ENCODE measurements at regions not wholly inside any gene's neighbourhood (a gene's known extent, or its start where the extent isn't known, plus 50 kb on each side); places are given as distances from the start of the nearest gene placed in this dataset.

DNA sequence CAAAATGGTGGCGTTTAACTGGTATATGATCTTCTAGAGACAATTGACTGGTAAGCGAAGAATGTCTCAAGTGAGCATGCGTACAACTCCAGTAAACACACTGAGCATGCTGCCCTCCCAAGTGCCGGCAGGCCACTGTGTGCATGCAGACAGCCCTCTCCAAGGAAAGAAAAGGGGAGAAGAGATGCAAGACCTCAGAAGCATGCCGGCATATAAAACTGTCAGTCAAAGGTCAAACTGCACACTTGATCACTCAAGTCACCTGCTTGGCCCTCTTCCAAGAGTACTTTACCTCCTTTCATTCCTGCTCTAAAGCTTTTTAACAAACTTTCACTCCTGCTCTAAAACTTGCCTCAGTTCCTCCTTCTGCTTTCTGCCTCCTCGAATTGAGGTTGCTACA, 910.2 kb downstream of the TAF11L14 start:
- no peak overlapping the region for H3K4me3 ChIP-seq (ENCODE audit: low read depth, low read length)
- no peak for TF ChIP-seq CTCF (IDR thresholded peaks at IDR 0.05; ENCODE audit: insufficient read depth, low read length)
- DNase-seq (ENCODE audit: low read depth), result no peak

DNA sequence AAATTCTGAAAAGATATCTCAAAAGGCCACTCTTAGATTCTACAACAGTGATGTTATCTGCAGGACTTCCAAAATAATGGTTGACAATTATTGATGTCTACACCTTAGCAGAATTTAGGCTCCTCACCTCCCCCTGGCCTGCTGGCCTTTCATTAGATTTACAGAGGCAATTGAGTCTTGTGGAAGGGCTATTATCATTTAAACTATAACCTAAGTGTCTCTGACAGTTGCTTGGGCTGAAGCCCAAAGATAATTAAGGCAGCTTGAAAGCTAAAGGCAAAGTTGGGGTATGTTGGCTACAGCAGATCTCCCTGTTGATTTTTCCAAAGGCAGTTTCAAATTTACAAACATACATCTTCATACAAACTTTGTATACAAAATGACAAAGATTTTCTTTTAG, 912.3 kb downstream of the TAF11L14 start:
- TF ChIP-seq CTCF (IDR thresholded peaks at IDR 0.05; ENCODE audit: insufficient read depth, low read length), result no peak
- DNase-seq (ENCODE audit: low read depth), result no peak

GRCh38 chr5:18551716-18552115, 917.5 kb downstream of the TAF11L14 start:
- TF ChIP-seq CTCF (IDR thresholded peaks at IDR 0.05; ENCODE audit: insufficient read depth, low read length), result no peak
- no peak overlapping the region for H3K4me3 ChIP-seq (ENCODE audit: low read depth, low read length)
- DNase-seq (ENCODE audit: low read depth), result no peak

More for the DNA sequence above, 912.3 kb downstream of the TAF11L14 start:
- no peak overlapping the region for H3K4me3 ChIP-seq (ENCODE audit: low read depth, low read length)

DNA sequence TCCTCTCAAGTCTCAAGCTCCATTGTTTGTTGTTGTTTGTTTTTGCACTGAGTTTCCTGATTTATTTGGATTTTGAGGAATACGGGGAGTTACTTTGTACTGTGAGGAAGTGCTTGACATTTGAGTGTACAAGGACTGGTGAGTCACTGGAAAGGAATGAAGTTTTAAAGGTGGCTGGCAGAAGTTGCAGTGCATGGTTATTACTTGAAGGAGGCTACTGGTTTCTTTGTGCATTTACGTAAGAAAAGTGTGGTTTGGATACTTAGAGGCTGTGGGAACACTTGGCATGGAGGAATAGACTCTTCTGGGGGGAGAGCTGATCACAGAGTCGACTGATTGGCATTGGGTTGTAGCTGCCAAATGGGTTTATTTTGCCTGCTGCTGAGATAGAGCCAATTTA, 919.0 kb downstream of the TAF11L14 start:
- DNase-seq (ENCODE audit: low read depth), result no peak
- TF ChIP-seq CTCF (IDR thresholded peaks at IDR 0.05; ENCODE audit: insufficient read depth, low read length), result no peak
- H3K4me3 ChIP-seq (ENCODE audit: low read depth, low read length), result no peak overlapping the region

GRCh38 chr5:18560602-18561001, 926.3 kb downstream of the TAF11L14 start:
- TF ChIP-seq CTCF (IDR thresholded peaks at IDR 0.05; ENCODE audit: insufficient read depth, low read length), result no peak
- no peak for DNase-seq (ENCODE audit: low read depth)
- no peak overlapping the region for H3K4me3 ChIP-seq (ENCODE audit: low read depth, low read length)

GRCh38 chr5:18563853-18564252, 929.6 kb downstream of the TAF11L14 start:
- TF ChIP-seq CTCF (IDR thresholded peaks at IDR 0.05; ENCODE audit: insufficient read depth, low read length), result no peak
- DNase-seq (ENCODE audit: low read depth), result no peak
- no peak overlapping the region for H3K4me3 ChIP-seq (ENCODE audit: low read depth, low read length)

DNA sequence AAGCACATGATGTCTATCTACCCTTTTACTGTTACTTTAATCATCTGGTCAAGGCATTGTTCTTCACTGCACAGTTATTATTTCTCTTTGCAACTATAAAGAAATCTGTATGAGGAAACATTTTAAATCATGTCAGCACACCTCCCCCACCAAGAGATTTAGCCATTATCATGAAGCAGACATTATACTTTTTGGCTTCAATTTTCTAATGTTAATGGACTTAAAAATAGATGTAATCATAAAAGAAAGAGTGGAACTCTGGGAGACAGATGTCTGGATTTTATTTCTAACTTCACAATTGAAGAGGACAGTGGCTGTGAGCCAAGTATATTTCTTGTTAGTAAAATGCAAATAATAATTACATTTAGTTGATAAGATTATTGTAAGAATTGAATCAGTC, 932.4 kb downstream of the TAF11L14 start:
- DNase-seq (ENCODE audit: low read depth), result no peak
- no peak for TF ChIP-seq CTCF (IDR thresholded peaks at IDR 0.05; ENCODE audit: insufficient read depth, low read length)
- no peak overlapping the region for H3K4me3 ChIP-seq (ENCODE audit: low read depth, low read length)

Data from fibroblast of the aortic adventitia (primary cell).